ENCODE measurements at regions not wholly inside any gene's neighbourhood (a gene's known extent, or its start where the extent isn't known, plus 50 kb on each side); places are given as distances from the start of the nearest gene placed in this dataset.

DNA sequence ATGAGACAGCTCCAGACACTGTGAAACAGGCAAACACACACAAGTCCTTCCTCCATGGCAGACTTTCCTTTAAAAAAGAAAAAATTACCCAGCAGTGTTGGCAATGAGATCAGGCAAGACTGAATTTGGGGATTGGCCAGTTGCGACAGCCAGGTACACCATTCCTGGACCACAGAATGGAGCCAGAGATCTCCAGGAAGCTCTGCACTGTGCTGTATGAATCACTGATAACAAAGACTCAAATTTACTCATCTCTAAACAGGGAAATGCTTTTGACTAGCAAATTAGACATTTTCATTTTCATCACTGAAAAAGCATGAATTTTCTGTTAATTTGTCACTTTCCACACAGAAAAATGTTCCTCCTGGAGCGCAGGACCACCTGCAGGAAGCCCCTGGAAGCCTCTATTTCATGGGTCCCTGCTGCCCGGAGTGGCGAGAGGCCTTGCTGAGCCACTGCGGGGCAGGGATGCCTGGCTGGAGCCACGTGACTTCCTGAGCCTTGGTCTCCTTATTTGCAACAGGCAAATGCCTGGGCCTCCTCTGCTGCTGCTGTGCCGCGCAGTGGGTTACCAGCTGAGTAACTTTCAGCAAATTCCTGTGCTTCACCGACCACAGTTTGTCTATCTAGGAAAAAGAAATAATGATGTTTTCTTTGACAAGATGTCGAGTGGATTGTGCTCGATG is 185.9 kb upstream of the ZNF618 start:
- Histone ChIP-seq H3K36me3 (ENCODE audit: control insufficient read depth in 2 of 2, insufficient read depth in 2 of 2, low read length in 1 of 2) (no peaks in the 10 kb centered on the region), H3K27me3 (ENCODE audit: control insufficient read depth in 2 of 2, insufficient read depth in 1 of 2, low read length in 1 of 2) (peaks cover 8 to 34% of the 10 kb centered on the region in 2 donors)
- WGBS: 72% methylated on average over 11 of the region's 11 CpGs

DNA sequence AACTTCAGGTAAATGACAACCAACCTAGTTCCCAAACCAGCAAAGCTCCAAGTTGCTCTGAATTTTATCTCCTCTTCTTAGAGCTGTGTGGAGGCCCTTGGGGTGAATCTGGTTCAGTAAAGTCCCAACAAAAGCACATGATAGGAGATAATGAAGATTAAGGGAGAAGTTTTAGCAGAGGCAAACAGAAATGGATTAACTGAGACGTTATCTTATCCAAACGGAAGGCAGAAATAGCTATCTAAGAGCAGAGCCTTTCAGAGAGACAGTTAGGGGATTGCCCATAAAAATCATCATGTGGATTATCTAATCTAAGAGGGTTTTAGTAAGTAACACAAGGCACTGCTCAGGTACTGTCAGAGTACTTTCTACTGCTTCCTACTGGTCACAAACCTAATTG is 183.9 kb upstream of the ZNF618 start:
- WGBS: 98% methylated on average over 2 of the region's 2 CpGs
- Histone ChIP-seq H3K36me3 (ENCODE audit: control insufficient read depth in 2 of 2, insufficient read depth in 2 of 2, low read length in 1 of 2) (no peaks in the 10 kb centered on the region), H3K4me3 (ENCODE audit: low read length in 2 of 2) (no peak overlapping the region), H3K27me3 (ENCODE audit: control insufficient read depth in 2 of 2, insufficient read depth in 1 of 2, low read length in 1 of 2) (peaks cover 8 to 21% of the 10 kb centered on the region in 2 donors), H3K9me3 (ENCODE audit: control insufficient read depth in 2 of 2, insufficient read depth in 1 of 2, low read length in 1 of 2) (no peaks in the 10 kb centered on the region), H3K4me1 (ENCODE audit: control insufficient read depth in 2 of 2, insufficient read depth in 2 of 2, low read length in 2 of 2) (peaks cover 0 to 4% of the 10 kb centered on the region in 2 donors), H3K27ac (ENCODE audit: low read depth in 1 of 2, low read length in 1 of 2) (no peak overlapping the region)
- DNase-seq (ENCODE audit: low read depth in 6 of 9, low spot score in 9 of 9): no peak

More for the DNA sequence above, 185.9 kb upstream of the ZNF618 start:
- no peak overlapping the region for H3K27ac ChIP-seq (ENCODE audit: low read depth in 1 of 2, low read length in 1 of 2)
- H3K4me3 ChIP-seq (ENCODE audit: low read length in 2 of 2): no peak overlapping the region
- DNase-seq (ENCODE audit: low read depth in 6 of 9, low spot score in 9 of 9): no peak
- H3K9me3 ChIP-seq (ENCODE audit: control insufficient read depth in 2 of 2, insufficient read depth in 1 of 2, low read length in 1 of 2): no peaks in the 10 kb centered on the region
- peaks cover 0 to 4% of the 10 kb centered on the region in 2 donors for H3K4me1 ChIP-seq (ENCODE audit: control insufficient read depth in 2 of 2, insufficient read depth in 2 of 2, low read length in 2 of 2)

DNA sequence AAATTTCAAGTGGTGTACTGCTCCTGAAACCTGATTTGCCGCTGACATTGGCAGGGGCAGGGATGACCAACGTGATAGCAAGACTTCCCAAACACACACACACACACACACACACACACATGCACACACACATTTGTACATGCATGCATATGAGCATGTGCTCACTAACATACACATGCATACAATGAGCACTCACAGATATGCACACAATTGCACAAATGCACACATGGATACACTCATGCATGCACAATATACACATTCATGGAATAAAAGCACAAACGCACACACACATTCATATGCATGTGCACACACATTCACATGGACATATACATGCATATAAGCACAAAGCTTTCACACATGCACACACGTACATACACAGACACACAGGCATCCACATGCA is 181.2 kb upstream of the ZNF618 start:
- no peak overlapping the region for H3K4me3 ChIP-seq (ENCODE audit: low read length in 2 of 2)
- DNase-seq (ENCODE audit: low read depth in 6 of 9, low spot score in 9 of 9): no peak
- WGBS: 81% methylated on average over 4 of the region's 4 CpGs
- H3K4me1 ChIP-seq (ENCODE audit: control insufficient read depth in 2 of 2, insufficient read depth in 2 of 2, low read length in 2 of 2): no peaks in the 10 kb centered on the region
- H3K9me3 ChIP-seq (ENCODE audit: control insufficient read depth in 2 of 2, insufficient read depth in 1 of 2, low read length in 1 of 2): no peaks in the 10 kb centered on the region
- no peaks in the 10 kb centered on the region for H3K36me3 ChIP-seq (ENCODE audit: control insufficient read depth in 2 of 2, insufficient read depth in 2 of 2, low read length in 1 of 2)
- peaks cover 4% of the 10 kb centered on the region in 2 donors for H3K27me3 ChIP-seq (ENCODE audit: control insufficient read depth in 2 of 2, insufficient read depth in 1 of 2, low read length in 1 of 2)
- no peak overlapping the region for H3K27ac ChIP-seq (ENCODE audit: low read depth in 1 of 2, low read length in 1 of 2)

DNA sequence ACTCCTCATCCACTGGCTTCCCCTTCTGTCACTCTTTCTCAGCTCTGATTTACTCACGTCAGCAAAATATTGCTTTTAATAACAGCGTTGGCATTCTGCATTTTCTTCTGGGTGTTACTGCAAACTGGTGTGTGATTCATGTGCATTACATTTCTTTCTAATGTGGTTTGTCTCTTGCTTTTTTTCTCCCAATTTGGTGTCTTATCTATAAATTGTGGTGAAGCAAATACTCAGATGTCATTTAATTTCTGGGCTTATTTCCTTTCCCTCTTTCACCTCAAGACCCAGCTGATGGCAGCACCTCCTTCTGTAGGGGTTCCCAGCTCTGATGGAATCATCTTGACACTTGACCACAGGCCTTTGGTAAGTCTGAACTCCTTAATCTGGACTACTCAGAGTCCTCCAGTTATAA is 180.7 kb upstream of the ZNF618 start:
- no peak for DNase-seq (ENCODE audit: low read depth in 6 of 9, low spot score in 9 of 9)
- peaks cover 2% of the 10 kb centered on the region in 2 donors for H3K27me3 ChIP-seq (ENCODE audit: control insufficient read depth in 2 of 2, insufficient read depth in 1 of 2, low read length in 1 of 2)
- WGBS: 11% methylated on average over 2 of the region's 2 CpGs
- no peaks in the 10 kb centered on the region for H3K36me3 ChIP-seq (ENCODE audit: control insufficient read depth in 2 of 2, insufficient read depth in 2 of 2, low read length in 1 of 2)
- no peak overlapping the region for H3K27ac ChIP-seq (ENCODE audit: low read depth in 1 of 2, low read length in 1 of 2)
- H3K4me3 ChIP-seq (ENCODE audit: low read length in 2 of 2): no peak overlapping the region
- no peaks in the 10 kb centered on the region for H3K9me3 ChIP-seq (ENCODE audit: control insufficient read depth in 2 of 2, insufficient read depth in 1 of 2, low read length in 1 of 2)
- H3K4me1 ChIP-seq (ENCODE audit: control insufficient read depth in 2 of 2, insufficient read depth in 2 of 2, low read length in 2 of 2): no peaks in the 10 kb centered on the region

DNA sequence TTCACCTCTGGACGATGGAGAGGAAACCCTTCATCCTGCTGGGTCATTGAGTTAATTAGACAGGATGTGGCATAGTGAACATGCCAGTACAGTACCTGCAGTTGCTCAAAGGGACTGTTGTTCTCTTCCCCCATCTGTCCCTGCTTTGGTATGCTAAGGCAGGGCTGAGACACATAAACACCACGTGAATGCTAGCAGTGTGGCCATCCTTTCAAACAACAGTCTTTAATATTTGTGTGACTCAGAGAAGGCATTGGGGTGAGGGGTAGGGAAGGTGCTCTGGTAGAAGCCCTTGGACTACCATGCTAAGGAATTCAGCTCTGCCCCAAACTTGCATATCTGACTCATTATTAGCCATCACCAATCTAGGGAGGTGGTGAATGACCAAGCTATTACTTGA is 180.2 kb upstream of the ZNF618 start:
- H3K9me3 ChIP-seq (ENCODE audit: control insufficient read depth in 2 of 2, insufficient read depth in 1 of 2, low read length in 1 of 2): no peaks in the 10 kb centered on the region
- H3K27ac ChIP-seq (ENCODE audit: low read depth in 1 of 2, low read length in 1 of 2): no peak overlapping the region
- DNase-seq (ENCODE audit: low read depth in 6 of 9, low spot score in 9 of 9): no peak
- WGBS: 34% methylated on average over 2 of the region's 2 CpGs
- no peaks in the 10 kb centered on the region for H3K36me3 ChIP-seq (ENCODE audit: control insufficient read depth in 2 of 2, insufficient read depth in 2 of 2, low read length in 1 of 2)
- H3K27me3 ChIP-seq (ENCODE audit: control insufficient read depth in 2 of 2, insufficient read depth in 1 of 2, low read length in 1 of 2): peaks cover 2% of the 10 kb centered on the region in 2 donors
- no peaks in the 10 kb centered on the region for H3K4me1 ChIP-seq (ENCODE audit: control insufficient read depth in 2 of 2, insufficient read depth in 2 of 2, low read length in 2 of 2)
- no peak overlapping the region for H3K4me3 ChIP-seq (ENCODE audit: low read length in 2 of 2)

DNA sequence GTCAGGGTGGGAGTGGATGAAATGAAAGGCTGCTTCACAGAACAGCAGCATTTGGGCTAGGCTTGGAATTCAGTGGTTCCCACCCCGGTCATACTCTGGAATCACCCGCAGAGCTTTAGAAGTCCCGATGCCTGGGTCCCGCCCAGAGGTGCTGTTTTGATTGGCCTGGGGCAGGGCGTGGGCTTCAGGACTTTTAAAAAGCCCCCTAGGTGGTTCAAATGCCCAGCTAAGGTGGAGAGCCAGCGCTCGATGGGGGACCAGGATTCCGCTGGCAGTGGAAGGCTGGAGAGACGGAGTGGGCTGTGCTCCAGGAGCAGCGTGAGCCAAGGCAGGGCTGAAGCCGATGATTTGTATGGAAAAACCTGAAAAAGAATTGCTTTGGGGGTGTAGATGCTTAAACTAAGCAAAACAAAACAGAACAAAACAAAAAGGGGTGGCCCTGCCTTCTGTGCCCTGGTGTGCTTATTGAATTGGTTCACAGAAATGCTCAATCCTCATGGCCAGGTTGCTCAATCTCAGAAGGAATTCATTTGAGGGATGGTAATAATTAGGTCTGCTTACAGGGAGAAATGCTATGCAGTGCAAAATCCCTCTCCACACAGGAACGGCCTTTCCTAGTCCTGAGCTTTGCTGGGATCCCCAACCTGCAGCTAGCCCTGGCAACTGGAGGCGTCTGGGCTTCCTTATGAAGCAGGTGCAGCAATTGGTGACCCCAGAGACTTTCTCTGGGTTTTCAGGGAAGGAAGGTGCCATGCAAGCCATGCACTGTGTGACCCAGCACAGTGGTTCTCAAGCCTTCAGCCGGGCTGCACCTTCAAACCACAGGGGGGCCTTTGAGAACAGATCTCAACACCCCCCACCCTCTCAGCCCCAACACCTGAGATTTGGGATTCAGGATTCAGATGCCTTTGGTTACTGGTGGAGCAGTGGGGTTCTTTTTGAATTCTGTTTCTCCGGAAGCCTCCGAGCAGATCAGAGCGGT is 174.0 kb upstream of the ZNF618 start:
- Histone ChIP-seq H3K27me3 (ENCODE audit: control insufficient read depth in 2 of 2, insufficient read depth in 1 of 2, low read length in 1 of 2) (peaks cover 2% of the 10 kb centered on the region in 2 donors), H3K4me3 (ENCODE audit: low read length in 2 of 2) (no peak overlapping the region), H3K27ac (ENCODE audit: low read depth in 1 of 2, low read length in 1 of 2) (no peak overlapping the region), H3K4me1 (ENCODE audit: control insufficient read depth in 2 of 2, insufficient read depth in 2 of 2, low read length in 2 of 2) (no peaks in the 10 kb centered on the region), H3K9me3 (ENCODE audit: control insufficient read depth in 2 of 2, insufficient read depth in 1 of 2, low read length in 1 of 2) (no peaks in the 10 kb centered on the region), H3K36me3 (ENCODE audit: control insufficient read depth in 2 of 2, insufficient read depth in 2 of 2, low read length in 1 of 2) (no peaks in the 10 kb centered on the region)
- 88% methylated on average over 17 of the region's 17 CpGs for WGBS
- no peak for DNase-seq (ENCODE audit: low read depth in 6 of 9, low spot score in 9 of 9)

DNA sequence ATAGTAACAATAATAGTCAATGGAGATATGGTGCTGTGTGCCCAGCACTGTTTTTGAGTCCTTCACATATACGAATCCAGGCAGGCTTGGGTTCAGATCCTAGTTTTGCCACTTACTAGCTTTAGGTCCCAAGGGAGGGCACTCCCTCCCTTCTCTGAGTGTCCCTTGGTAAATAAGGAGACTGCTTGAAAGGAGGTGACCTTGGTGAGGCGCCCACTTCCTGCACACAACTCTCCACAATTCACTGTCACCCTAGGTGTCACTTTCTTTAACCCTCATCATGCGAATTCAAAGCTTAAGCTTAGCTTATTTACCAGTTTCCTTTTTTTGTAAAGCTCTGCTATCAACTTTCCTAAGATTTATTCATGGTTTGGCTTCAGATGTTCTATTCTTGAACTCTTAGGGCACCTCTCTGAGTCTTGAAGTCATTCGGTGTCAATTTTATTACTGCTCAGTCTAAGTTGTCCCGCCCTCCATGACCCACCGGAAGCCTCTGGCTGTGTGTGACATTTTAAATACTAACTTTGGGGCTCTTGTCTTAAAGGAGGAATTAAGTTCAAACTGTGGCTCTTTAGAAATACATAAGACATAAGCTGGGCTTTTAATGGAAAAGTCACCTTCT is 170.7 kb upstream of the ZNF618 start:
- H3K9me3 ChIP-seq (ENCODE audit: control insufficient read depth in 2 of 2, insufficient read depth in 1 of 2, low read length in 1 of 2): no peaks in the 10 kb centered on the region
- 91% methylated on average over 6 of the region's 6 CpGs for WGBS
- no peaks in the 10 kb centered on the region for H3K27me3 ChIP-seq (ENCODE audit: control insufficient read depth in 2 of 2, insufficient read depth in 1 of 2, low read length in 1 of 2)
- H3K36me3 ChIP-seq (ENCODE audit: control insufficient read depth in 2 of 2, insufficient read depth in 2 of 2, low read length in 1 of 2): no peaks in the 10 kb centered on the region
- no peak overlapping the region for H3K27ac ChIP-seq (ENCODE audit: low read depth in 1 of 2, low read length in 1 of 2)
- H3K4me1 ChIP-seq (ENCODE audit: control insufficient read depth in 2 of 2, insufficient read depth in 2 of 2, low read length in 2 of 2): no peaks in the 10 kb centered on the region
- H3K4me3 ChIP-seq (ENCODE audit: low read length in 2 of 2): no peak overlapping the region
- no peak for DNase-seq (ENCODE audit: low read depth in 6 of 9, low spot score in 9 of 9)

DNA sequence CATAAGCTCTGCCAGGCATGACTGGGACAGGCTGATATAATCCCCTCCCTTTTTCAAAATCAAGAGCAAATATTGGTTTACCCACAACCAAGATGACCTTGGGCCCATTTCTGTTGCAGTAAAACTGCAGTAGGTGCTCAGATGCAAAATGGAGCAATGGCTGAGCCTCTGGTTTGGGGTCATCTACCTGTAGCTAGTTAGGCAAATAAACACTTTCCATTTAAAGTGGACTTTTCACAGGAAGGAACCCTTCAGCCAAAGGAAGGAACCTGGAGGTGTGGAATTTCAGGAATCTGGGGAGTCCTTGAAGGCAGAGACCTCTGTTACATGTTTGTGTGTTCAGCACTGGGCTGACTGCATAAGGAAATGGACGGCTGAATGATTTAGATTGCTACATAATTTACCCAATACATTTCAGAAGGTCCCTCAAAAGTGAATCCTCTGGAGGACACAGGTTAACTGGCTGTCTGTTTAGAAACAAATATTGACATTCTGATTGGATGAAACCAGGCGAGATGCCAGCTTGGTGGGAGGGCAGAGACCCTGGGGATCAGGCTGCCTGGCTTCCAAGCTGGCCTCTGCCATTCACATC is 170.1 kb upstream of the ZNF618 start:
- Histone ChIP-seq H3K36me3 (ENCODE audit: control insufficient read depth in 2 of 2, insufficient read depth in 2 of 2, low read length in 1 of 2) (no peaks in the 10 kb centered on the region), H3K27me3 (ENCODE audit: control insufficient read depth in 2 of 2, insufficient read depth in 1 of 2, low read length in 1 of 2) (no peaks in the 10 kb centered on the region), H3K4me1 (ENCODE audit: control insufficient read depth in 2 of 2, insufficient read depth in 2 of 2, low read length in 2 of 2) (no peaks in the 10 kb centered on the region), H3K9me3 (ENCODE audit: control insufficient read depth in 2 of 2, insufficient read depth in 1 of 2, low read length in 1 of 2) (no peaks in the 10 kb centered on the region), H3K27ac (ENCODE audit: low read depth in 1 of 2, low read length in 1 of 2) (no peak overlapping the region), H3K4me3 (ENCODE audit: low read length in 2 of 2) (no peak overlapping the region)
- WGBS: 95% methylated on average over 2 of the region's 2 CpGs
- DNase-seq (ENCODE audit: low read depth in 6 of 9, low spot score in 9 of 9): no peak

Data from thymus (tissue), 11 donors.